HCT116 (cell line): ENCODE measurements at regions not wholly inside any gene's neighbourhood (a gene's known extent, or its start where the extent isn't known, plus 50 kb on each side); places are given as distances from the start of the nearest gene placed in this dataset.

Experiments
- ATAC-seq: fragments of 200-7000 bp; cut with Tn5 transposase; 2 replicates; pipeline ENCODE4 v1.9.1; 2020; ENCODE audit warnings: mild to moderate bottlenecking, moderate library complexity
- BruUV-seq: library from RNA; stranded (reverse); fragments of 400-500 nt; replicated peaks from 2 replicates; lab custom pipeline; 2021; lab: Mats Ljungman, UMichigan
- CTCF ChIA-PET: fragments of 300-600 bp; sonication (Branson Sonifier 250); formaldehyde crosslinking; loops from one replicate; lab custom pipeline; 2021; ENCODE audit warnings: antibody characterized with exemption; lab: Charles Lee
- POLR2A ChIA-PET: fragments of 300-600, 350-600 bp; sonication (Branson Sonifier 250); formaldehyde crosslinking; loops from one replicate; lab custom pipeline; 2021; ENCODE audit warnings: antibody characterized with exemption; lab: Charles Lee
- RAD21 ChIA-PET, 2 experiments: fragments of 300-600 bp; sonication (Branson Sonifier 250); formaldehyde crosslinking; loops; one replicate each; lab custom pipeline; 2023; ENCODE audit warnings: low total read pairs in 2 of 2; ENCODE audit not compliant: uncharacterized antibody in 2 of 2, unreplicated experiment in 2 of 2, low non-redundant PET in 1 of 2; lab: Charles Lee
- DNase-seq: peaks from one replicate; pipeline ENCODE4 v3.0.0-alpha.2; 2010; ENCODE audit warnings: low read depth, low spot score
- H2AFZ ChIP-seq: fragments of 200-600 bp; shearing (Covaris generic), sonication (generic); 2 replicates; pipeline ENCODE4 v1.6.1; 2017; ENCODE audit warnings: low read depth, mixed run types, mixed read lengths, antibody characterized with exemption, low read length; ENCODE audit not compliant: poor library complexity, severe bottlenecking
- H3K27ac ChIP-seq: 2 replicates; pipeline ENCODE4 v1.5.1; 2012; ENCODE audit warnings: low read depth, low read length
- H3K27me3 ChIP-seq: fragments of 200-600 bp; sonication (generic); 2 replicates; pipeline ENCODE4 v1.6.1; 2016; ENCODE audit warnings: mixed run types, low read length, mixed read lengths; ENCODE audit not compliant: insufficient read depth
- H3K36me3 ChIP-seq, 2 experiments: fragments of 200-500 bp in 1 of 2; fragments of 200-600 bp in 1 of 2; sonication (Bioruptor generic) in 1 of 2; sonication (generic) in 1 of 2; 2 replicates each; pipeline versions ENCODE4 v1.5.1 to v1.6.1; 2014 to 2016; ENCODE audit warnings: low read length in 2 of 2, inconsistent platforms in 1 of 2, mixed read lengths in 1 of 2, mixed run types in 1 of 2; ENCODE audit not compliant: insufficient read depth in 2 of 2, control insufficient read depth in 1 of 2
- H3K4me1 ChIP-seq, 2 experiments: fragments of 200-600 bp in 1 of 2; sonication (generic) in 1 of 2; 2 replicates each; pipeline versions ENCODE4 v1.5.1 to v1.6.1; 2012 to 2017; ENCODE audit warnings: low read length in 2 of 2, inconsistent platforms in 1 of 2, mild to moderate bottlenecking in 1 of 2, mixed read lengths in 1 of 2, mixed run types in 1 of 2, moderate library complexity in 1 of 2; ENCODE audit not compliant: insufficient read depth in 2 of 2, control insufficient read depth in 1 of 2
- H3K4me2 ChIP-seq: fragments of 200-600 bp; sonication (generic); 2 replicates; pipeline ENCODE4 v1.6.1; 2017; ENCODE audit warnings: mixed run types, low read length, mixed read lengths
- H3K4me3 ChIP-seq, 2 experiments: fragments of 200-600 bp in 1 of 2; sonication (generic) in 1 of 2; replicated peaks in 1 of 2; 2 replicates each; pipeline ENCODE4 v1.5.1; 2011 to 2016; ENCODE audit warnings: low read length in 2 of 2, control low read depth in 1 of 2, low read depth in 1 of 2, mild to moderate bottlenecking in 1 of 2, mixed read lengths in 1 of 2, mixed run types in 1 of 2
- H3K79me2 ChIP-seq: fragments of 200-600 bp; sonication (generic); 2 replicates; pipeline ENCODE4 v1.6.1; 2017; ENCODE audit warnings: mild to moderate bottlenecking, mixed run types, low read length, moderate library complexity, mixed read lengths; ENCODE audit not compliant: insufficient read depth
- H3K9ac ChIP-seq: fragments of 200-600 bp; sonication (generic); 2 replicates; pipeline ENCODE4 v1.6.1; 2016; ENCODE audit warnings: low read length, mixed read lengths
- H3K9me2 ChIP-seq: fragments of 200-600 bp; sonication (generic), shearing (Covaris generic); 2 replicates; pipeline ENCODE4 v1.6.1; 2017; ENCODE audit warnings: mixed run types, mild to moderate bottlenecking, moderate library complexity; ENCODE audit not compliant: insufficient read depth
- H3K9me3 ChIP-seq, 2 experiments: fragments of 200-500 bp in 1 of 2; fragments of 200-600 bp in 1 of 2; sonication (Bioruptor generic) in 1 of 2; sonication (generic) in 1 of 2; 2 replicates each; pipeline ENCODE4 v1.6.1; 2014 to 2017; ENCODE audit warnings: low read length in 2 of 2, mixed read lengths in 2 of 2, inconsistent platforms in 1 of 2, low read depth in 1 of 2, mild to moderate bottlenecking in 1 of 2, mixed run types in 1 of 2, moderate library complexity in 1 of 2; ENCODE audit not compliant: control insufficient read depth in 1 of 2, insufficient read depth in 1 of 2
- H4K20me1 ChIP-seq: fragments of 200-600 bp; sonication (generic), shearing (Covaris generic); 2 replicates; pipeline ENCODE4 v1.6.1; 2017; ENCODE audit warnings: mixed run types, mild to moderate bottlenecking, moderate library complexity; ENCODE audit not compliant: insufficient read depth
- ATF3 ChIP-seq: IDR thresholded peaks from 2 replicates; pipeline ENCODE4 v1.6.1; 2012
- CBX3 ChIP-seq: IDR thresholded peaks from 2 replicates; pipeline ENCODE4 v1.6.1; 2012; ENCODE audit warnings: low read depth
- EGR1 ChIP-seq: IDR thresholded peaks from 2 replicates; pipeline ENCODE4 v1.6.1; 2012; ENCODE audit warnings: low read depth
- EZH2 ChIP-seq: fragments of 200-600 bp; sonication (generic); IDR thresholded peaks from 2 replicates; pipeline ENCODE4 v1.6.1; 2017; ENCODE audit warnings: antibody characterized with exemption, mixed run types
- FOSL1 ChIP-seq: IDR thresholded peaks from 2 replicates; pipeline ENCODE4 v1.6.1; 2012; ENCODE audit warnings: low read depth
- POLR2AphosphoS5 ChIP-seq: IDR thresholded peaks from 2 replicates; pipeline ENCODE4 v1.6.1; 2011; ENCODE audit warnings: mild to moderate bottlenecking, low read depth, low read length, moderate library complexity
- SIN3A ChIP-seq: IDR thresholded peaks from 2 replicates; pipeline ENCODE4 v1.6.1; 2012; ENCODE audit warnings: low read depth
- TCF7L2 ChIP-seq: IDR thresholded peaks from 2 replicates; pipeline ENCODE4 v1.7.0; 2011; ENCODE audit warnings: borderline replicate concordance, inconsistent platforms; ENCODE audit not compliant: insufficient read depth, insufficient read length; ENCODE audit errors: extremely low read depth
- ZFX ChIP-seq: fragments of 450-650 bp; IDR thresholded peaks from 2 replicates; pipeline ENCODE4 v1.6.1; 2017
- intact Hi-C: fragments of 100-400 bp; cut with micrococcal nuclease; formaldehyde crosslinking; loops from 2 replicates; pipeline ENCODE4 v1.10.0; 2022
- TF ChIP-seq, protein P1 (sequence below): IDR thresholded peaks from 2 replicates; pipeline ENCODE4 v1.6.1; 2011; ENCODE audit warnings: mild to moderate bottlenecking, low read length, moderate library complexity; ENCODE audit not compliant: insufficient replicate concordance; ENCODE audit errors: extremely low read depth
- TF ChIP-seq, protein P2 (sequence below): IDR thresholded peaks from 2 replicates; pipeline ENCODE4 v1.6.1; 2012

GRCh38 chr13:109933476-109933875, 147.1 kb upstream of the IRS2 start:
- H2AFZ ChIP-seq = no peak overlapping the region
- RAD21 ChIA-PET = no interaction called here
- POLR2A ChIA-PET = no interaction called here
- intact Hi-C loops = loop anchor here (10.0 kb wide), 1 partner anchor 181 kb away; no protein-coding TSS in a partner anchor
- TF ChIP-seq TCF7L2 (no peak), ZFX (no peak), FOSL1 (no peak), EGR1 (no peak), ATF3 (no peak), CBX3 (no peak), POLR2AphosphoS5 (no peak), SIN3A (no peak), EZH2 (no peak)
- TF ChIP-seq, protein P1, sequence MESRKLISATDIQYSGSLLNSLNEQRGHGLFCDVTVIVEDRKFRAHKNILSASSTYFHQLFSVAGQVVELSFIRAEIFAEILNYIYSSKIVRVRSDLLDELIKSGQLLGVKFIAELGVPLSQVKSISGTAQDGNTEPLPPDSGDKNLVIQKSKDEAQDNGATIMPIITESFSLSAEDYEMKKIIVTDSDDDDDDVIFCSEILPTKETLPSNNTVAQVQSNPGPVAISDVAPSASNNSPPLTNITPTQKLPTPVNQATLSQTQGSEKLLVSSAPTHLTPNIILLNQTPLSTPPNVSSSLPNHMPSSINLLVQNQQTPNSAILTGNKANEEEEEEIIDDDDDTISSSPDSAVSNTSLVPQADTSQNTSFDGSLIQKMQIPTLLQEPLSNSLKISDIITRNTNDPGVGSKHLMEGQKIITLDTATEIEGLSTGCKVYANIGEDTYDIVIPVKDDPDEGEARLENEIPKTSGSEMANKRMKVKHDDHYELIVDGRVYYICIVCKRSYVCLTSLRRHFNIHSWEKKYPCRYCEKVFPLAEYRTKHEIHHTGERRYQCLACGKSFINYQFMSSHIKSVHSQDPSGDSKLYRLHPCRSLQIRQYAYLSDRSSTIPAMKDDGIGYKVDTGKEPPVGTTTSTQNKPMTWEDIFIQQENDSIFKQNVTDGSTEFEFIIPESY = no peak
- TF ChIP-seq, protein P2, sequence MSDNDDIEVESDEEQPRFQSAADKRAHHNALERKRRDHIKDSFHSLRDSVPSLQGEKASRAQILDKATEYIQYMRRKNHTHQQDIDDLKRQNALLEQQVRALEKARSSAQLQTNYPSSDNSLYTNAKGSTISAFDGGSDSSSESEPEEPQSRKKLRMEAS = no peak
- H3K9me2 ChIP-seq = no peaks in the 10 kb centered on the region
- CTCF ChIA-PET = no interaction called here
- no peaks in the 10 kb centered on the region for H3K9me3 ChIP-seq
- H3K4me1 ChIP-seq = no peaks in the 10 kb centered on the region
- H3K4me2 ChIP-seq = no peak overlapping the region
- no TSS peak for BruUV-seq
- H3K27me3 ChIP-seq = no peaks in the 10 kb centered on the region
- ATAC-seq (0 out of 2 replicates have a peak, but pooled peaks have one; percentile 17), DNase-seq (no peak)
- H3K9ac ChIP-seq = no peak overlapping the region
- no peaks in the 10 kb centered on the region for H4K20me1 ChIP-seq
- no peaks in the 10 kb centered on the region for H3K79me2 ChIP-seq
- no peaks in the 10 kb centered on the region for H3K36me3 ChIP-seq
- H3K27ac ChIP-seq = no peak overlapping the region
- H3K4me3 ChIP-seq = no peak overlapping the region
